ENCODE measurements at regions not wholly inside any gene's neighbourhood (a gene's known extent, or its start where the extent isn't known, plus 50 kb on each side); places are given as distances from the start of the nearest gene placed in this dataset.

- no peak for TF ChIP-seq CTCF (conservative IDR thresholded peaks at IDR 0.05; ENCODE audit: control insufficient read depth, insufficient read depth, low read depth, low read length)
- H3K4me3 ChIP-seq (ENCODE audit: control insufficient read depth, low read depth, low read length), result no peak overlapping the region
- no peak for DNase-seq (ENCODE audit: low read depth)
Observed at GRCh38 chr6:134449004-134449403, 131.1 kb upstream of the SGK1 start.

DNA sequence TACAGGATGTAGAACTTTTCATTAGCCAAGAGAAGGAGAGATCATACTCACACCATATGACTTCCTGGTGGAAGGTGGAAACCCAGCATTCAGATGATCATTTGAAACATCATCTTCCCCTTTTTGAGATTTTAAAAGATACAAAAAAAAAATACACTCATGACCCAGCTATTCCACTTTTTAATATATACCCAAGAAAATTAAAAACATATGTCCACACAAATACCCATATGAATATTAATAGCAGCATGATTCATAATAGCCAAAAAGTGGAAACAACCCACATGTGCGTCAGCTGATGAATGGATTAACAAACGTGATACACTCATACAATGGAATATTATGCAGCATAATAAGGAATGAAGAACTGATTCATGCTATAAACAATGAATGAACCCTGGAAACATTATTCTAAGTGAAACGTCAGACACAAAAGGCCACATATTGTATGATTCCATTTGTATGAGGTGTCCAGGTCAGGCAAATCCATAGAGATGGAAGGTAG lies 130.0 kb upstream of the SGK1 start:
- TF ChIP-seq CTCF (conservative IDR thresholded peaks at IDR 0.05; ENCODE audit: control insufficient read depth, insufficient read depth, low read depth, low read length), result no peak
- peak; percentile 99 for DNase-seq (ENCODE audit: low read depth)
- H3K4me3 ChIP-seq (ENCODE audit: control insufficient read depth, low read depth, low read length), result no peak overlapping the region

DNA sequence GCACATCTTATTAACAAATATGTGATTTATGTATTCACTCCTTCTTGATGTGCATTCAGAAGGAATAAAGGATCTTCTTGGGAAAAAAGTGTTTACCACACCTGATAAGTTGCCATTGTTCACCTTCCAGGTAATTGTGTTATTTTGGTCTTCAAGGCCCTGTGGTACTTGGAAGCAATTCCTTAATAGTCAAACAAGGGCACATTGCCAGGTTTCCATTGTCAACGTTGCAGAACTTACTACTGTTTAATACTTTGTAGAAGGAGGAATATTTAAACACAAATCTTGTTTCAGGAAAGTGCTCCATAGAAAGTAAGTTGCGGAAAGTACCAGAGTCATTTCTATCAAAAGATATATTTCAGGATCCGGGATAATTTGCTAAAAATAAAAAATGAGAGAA lies 129.5 kb upstream of the SGK1 start:
- no peak overlapping the region for H3K4me3 ChIP-seq (ENCODE audit: control insufficient read depth, low read depth, low read length)
- TF ChIP-seq CTCF (conservative IDR thresholded peaks at IDR 0.05; ENCODE audit: control insufficient read depth, insufficient read depth, low read depth, low read length), result no peak
- DNase-seq (ENCODE audit: low read depth), result peak; percentile 77

DNA sequence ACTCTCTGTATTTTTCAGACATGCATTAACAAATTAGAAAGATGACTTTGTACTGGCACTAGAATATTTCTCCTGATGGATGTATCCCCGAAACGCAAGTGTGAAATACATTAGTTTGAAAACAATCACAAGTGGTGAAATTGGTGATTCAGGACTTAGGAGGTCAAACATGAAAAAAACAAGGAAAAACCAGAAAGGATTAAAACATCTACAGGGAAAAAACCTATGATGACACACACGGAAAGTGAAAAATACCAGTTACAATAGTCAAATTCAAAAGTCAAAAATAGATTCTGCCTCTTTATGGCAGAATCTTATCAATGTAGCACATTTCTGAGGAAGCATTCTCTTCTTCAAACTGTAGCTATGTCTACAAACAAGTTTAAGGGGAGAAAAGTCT lies 129.0 kb upstream of the SGK1 start:
- no peak overlapping the region for H3K4me3 ChIP-seq (ENCODE audit: control insufficient read depth, low read depth, low read length)
- no peak for TF ChIP-seq CTCF (conservative IDR thresholded peaks at IDR 0.05; ENCODE audit: control insufficient read depth, insufficient read depth, low read depth, low read length)
- DNase-seq (ENCODE audit: low read depth), result peak; percentile 66

DNA sequence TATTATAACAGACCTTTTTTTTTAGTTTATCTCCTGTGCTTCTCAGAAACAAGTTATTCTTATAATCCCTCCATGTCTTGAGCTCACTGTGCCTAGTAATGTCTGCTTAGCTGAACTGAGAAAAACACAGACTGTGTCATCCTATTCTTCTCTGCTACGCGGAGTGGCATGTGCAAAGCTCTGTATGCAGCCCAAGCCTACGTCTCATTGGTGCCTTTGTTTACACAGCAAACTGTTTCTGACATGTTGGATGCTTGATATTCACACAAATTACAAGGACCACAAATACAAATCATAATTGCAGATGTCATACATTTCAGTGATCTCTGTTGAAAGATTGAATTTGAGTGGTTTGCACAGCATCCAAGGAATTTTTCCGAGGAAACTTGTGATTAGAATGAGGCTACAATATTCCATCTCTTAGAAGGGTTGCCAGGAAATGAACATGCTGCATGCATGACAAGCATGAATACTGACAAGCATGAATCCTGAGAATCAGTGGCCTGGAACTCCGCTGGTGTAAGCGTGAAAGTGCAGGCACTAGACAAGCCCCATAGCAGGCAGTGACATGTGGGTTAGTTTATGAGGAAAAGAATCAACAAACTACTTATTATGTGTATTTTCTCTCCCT lies 128.4 kb upstream of the SGK1 start:
- no peak overlapping the region for H3K4me3 ChIP-seq (ENCODE audit: control insufficient read depth, low read depth, low read length)
- TF ChIP-seq CTCF (conservative IDR thresholded peaks at IDR 0.05; ENCODE audit: control insufficient read depth, insufficient read depth, low read depth, low read length), result peak; percentile 7
- peak; percentile 70 for DNase-seq (ENCODE audit: low read depth)

GRCh38 chr6:134443009-134443408 lies 125.1 kb upstream of the SGK1 start:
- no peak for DNase-seq (ENCODE audit: low read depth)
- no peak for TF ChIP-seq CTCF (conservative IDR thresholded peaks at IDR 0.05; ENCODE audit: control insufficient read depth, insufficient read depth, low read depth, low read length)
- H3K4me3 ChIP-seq (ENCODE audit: control insufficient read depth, low read depth, low read length), result no peak overlapping the region

DNA sequence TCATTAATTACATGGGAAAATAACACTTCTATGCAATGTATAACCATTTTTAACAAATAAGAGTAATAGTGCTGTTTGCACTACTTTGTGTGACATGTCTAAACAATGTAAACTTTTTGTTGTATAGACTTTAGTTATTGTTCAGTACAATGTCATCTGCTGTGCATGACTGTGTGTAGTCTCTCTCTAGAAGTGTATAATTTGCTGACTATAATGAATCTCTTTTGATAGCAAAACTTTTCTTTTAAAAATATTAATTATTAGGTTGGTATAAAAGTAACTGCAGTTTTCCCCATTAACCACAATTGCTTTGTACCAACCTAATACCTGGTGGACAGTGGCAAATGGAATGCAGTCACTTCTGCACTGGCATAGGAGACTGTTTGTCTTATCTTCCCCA lies 124.2 kb upstream of the SGK1 start:
- no peak for TF ChIP-seq CTCF (conservative IDR thresholded peaks at IDR 0.05; ENCODE audit: control insufficient read depth, insufficient read depth, low read depth, low read length)
- H3K4me3 ChIP-seq (ENCODE audit: control insufficient read depth, low read depth, low read length), result no peak overlapping the region
- DNase-seq (ENCODE audit: low read depth), result no peak

Data from fibroblast of mammary gland (primary cell).